CD4-positive, alpha-beta memory T cell (primary cell): ENCODE measurements at regions not wholly inside any gene's neighbourhood (a gene's known extent, or its start where the extent isn't known, plus 50 kb on each side); places are given as distances from the start of the nearest gene placed in this dataset.
A peak's percentile ranks its signal among the peaks of the same experiment; 100 is the strongest.

Experiments used
- CTCF ChIA-PET: fragments of 350-600 bp; sonication (Branson Sonifier 250); formaldehyde crosslinking; loops from one replicate; lab custom pipeline; 2021; ENCODE audit warnings: inconsistent platforms; ENCODE audit not compliant: partially characterized antibody; lab: Charles Lee
- POLR2A ChIA-PET: fragments of 350-600 bp; sonication (Branson Sonifier 250); formaldehyde crosslinking; loops from one replicate; lab custom pipeline; 2021; ENCODE audit not compliant: partially characterized antibody; lab: Charles Lee
- DNase-seq, 5 donors: peaks; one replicate each; pipeline versions ENCODE4 v3.0.0 to v3.0.0-alpha.2; 2020 to 2022; ENCODE audit warnings: mixed read lengths in 1 of 5
- H3K27ac ChIP-seq: one replicate; pipeline ENCODE4 v1.7.0; 2013; ENCODE audit warnings: low read depth, low read length
- H3K27me3 ChIP-seq: 2 replicates; pipeline ENCODE4 v1.7.0; 2013; ENCODE audit warnings: mild to moderate bottlenecking, low read length, moderate library complexity; ENCODE audit not compliant: insufficient read depth
- H3K36me3 ChIP-seq: 2 replicates; pipeline ENCODE4 v1.7.0; 2013; ENCODE audit warnings: mild to moderate bottlenecking, low read length, moderate library complexity; ENCODE audit not compliant: insufficient read depth
- H3K4me1 ChIP-seq: 2 replicates; pipeline ENCODE4 v1.7.0; 2013; ENCODE audit warnings: mild to moderate bottlenecking, low read length, moderate library complexity; ENCODE audit not compliant: insufficient read depth
- H3K4me3 ChIP-seq, 2 donors: one replicate each; pipeline ENCODE4 v1.7.0; 2013; ENCODE audit warnings: low read length in 2 of 2, mild to moderate bottlenecking in 1 of 2
- H3K9me3 ChIP-seq, 2 donors: one replicate each; pipeline ENCODE4 v1.7.0; 2013; ENCODE audit warnings: low read length in 2 of 2, control low read depth in 1 of 2; ENCODE audit not compliant: control insufficient read depth in 1 of 2
- H3K27ac Mint-ChIP-seq, 7 donors: one replicate each; pipeline ENCODE4 v1.8.0; 2020 to 2021; ENCODE audit warnings: mixed read lengths in 7 of 7, mild to moderate bottlenecking in 6 of 7, inconsistent platforms in 3 of 7, moderate library complexity in 3 of 7
- H3K27me3 Mint-ChIP-seq, 2 donors: one replicate each; pipeline ENCODE4 v1.8.0; 2020 to 2021; ENCODE audit warnings: mixed read lengths in 2 of 2
- H3K36me3 Mint-ChIP-seq, 2 donors: one replicate each; pipeline ENCODE4 v1.8.0; 2020 to 2021; ENCODE audit warnings: mixed read lengths in 2 of 2, inconsistent platforms in 1 of 2, mild to moderate bottlenecking in 1 of 2
- H3K4me1 Mint-ChIP-seq, 4 donors: one replicate each; pipeline ENCODE4 v1.8.0; 2020 to 2021; ENCODE audit warnings: mixed read lengths in 4 of 4, mild to moderate bottlenecking in 1 of 4
- H3K4me3 Mint-ChIP-seq, 8 donors: one replicate each; pipeline ENCODE4 v1.8.0; 2020 to 2021; ENCODE audit warnings: mixed read lengths in 8 of 8, mild to moderate bottlenecking in 7 of 8, moderate library complexity in 6 of 8, inconsistent platforms in 3 of 8
- H3K9me3 Mint-ChIP-seq, 8 donors: one replicate each; pipeline ENCODE4 v1.8.0; 2020 to 2021; ENCODE audit warnings: mixed read lengths in 8 of 8, mild to moderate bottlenecking in 5 of 8, inconsistent platforms in 3 of 8, moderate library complexity in 1 of 8
- intact Hi-C: fragments of 100-400 bp; cut with micrococcal nuclease; formaldehyde crosslinking; loops from one replicate; pipeline ENCODE4 v1.15.1; 2023

DNA sequence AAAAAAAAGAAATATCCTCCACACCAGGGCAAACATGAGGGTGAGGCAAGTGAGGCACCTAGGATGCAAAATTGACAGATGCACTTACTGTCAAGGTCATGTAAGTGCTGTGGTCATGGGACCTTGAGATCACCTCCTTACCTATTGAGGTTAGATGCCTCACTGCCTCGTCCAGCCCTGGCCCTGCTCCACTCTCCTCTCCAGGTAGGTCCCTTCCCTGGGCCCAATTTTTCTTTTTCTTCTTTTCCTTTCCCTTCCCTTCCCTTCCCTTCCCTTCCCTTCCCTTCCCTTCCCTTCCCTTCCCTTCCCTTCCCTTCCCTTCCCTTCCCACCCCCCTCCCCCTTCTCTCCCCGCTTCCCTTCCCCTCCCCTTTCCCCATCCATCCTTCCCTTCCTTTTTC lies 71.1 kb upstream of the DLG1 start:
- no peaks in the 10 kb centered on the region for H3K9me3 Mint-ChIP-seq
- POLR2A ChIA-PET = no interaction called here
- H3K27ac Mint-ChIP-seq = no peak overlapping the region
- H3K36me3 Mint-ChIP-seq = no peaks in the 10 kb centered on the region
- Histone ChIP-seq H3K4me1 (no peaks in the 10 kb centered on the region), H3K27me3 (peaks cover 4% of the 10 kb centered on the region), H3K9me3 (no peaks in the 10 kb centered on the region), H3K27ac (no peak overlapping the region), H3K36me3 (no peaks in the 10 kb centered on the region), H3K4me3 (no peak overlapping the region)
- CTCF ChIA-PET = no interaction called here
- intact Hi-C loops = no loop called here
- no peaks in the 10 kb centered on the region for H3K4me1 Mint-ChIP-seq
- no peak overlapping the region for H3K4me3 Mint-ChIP-seq
- H3K27me3 Mint-ChIP-seq = peaks cover 8 to 11% of the 10 kb centered on the region in 2 donors
- no peak for DNase-seq

DNA sequence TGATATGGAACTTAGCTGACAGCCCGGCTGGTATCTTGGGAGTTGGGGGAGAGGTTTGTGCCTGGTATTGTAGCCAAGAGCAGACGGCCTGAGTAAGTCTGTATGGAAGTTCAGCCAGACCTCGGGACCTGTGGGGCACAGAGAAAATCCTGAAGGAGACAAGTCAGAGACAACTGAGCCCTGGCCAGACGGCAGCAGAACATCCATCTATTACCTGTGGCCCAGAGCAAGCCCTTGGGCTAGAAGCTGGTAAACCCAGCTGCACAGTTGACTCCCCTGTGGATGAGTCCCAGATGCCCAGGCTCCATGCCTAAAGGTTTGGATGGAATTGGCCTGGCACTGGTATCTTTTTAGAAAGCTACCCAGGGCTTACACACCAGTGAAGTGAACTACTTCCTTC lies 70.4 kb upstream of the DLG1 start:
- DNase-seq = no peak
- intact Hi-C loops = no loop called here
- Histone ChIP-seq H3K27ac (no peak overlapping the region), H3K27me3 (peaks cover 4% of the 10 kb centered on the region), H3K4me1 (no peaks in the 10 kb centered on the region), H3K9me3 (no peaks in the 10 kb centered on the region), H3K4me3 (no peak overlapping the region), H3K36me3 (no peaks in the 10 kb centered on the region)
- no peaks in the 10 kb centered on the region for H3K36me3 Mint-ChIP-seq
- ChIA-PET CTCF (no interaction called here), POLR2A (no interaction called here)
- no peaks in the 10 kb centered on the region for H3K9me3 Mint-ChIP-seq
- no peak overlapping the region for H3K4me3 Mint-ChIP-seq
- no peaks in the 10 kb centered on the region for H3K4me1 Mint-ChIP-seq
- H3K27me3 Mint-ChIP-seq = peaks cover 8 to 11% of the 10 kb centered on the region in 2 donors
- H3K27ac Mint-ChIP-seq = peak overlapping the region in 1 of 7 donors; percentile 43

DNA sequence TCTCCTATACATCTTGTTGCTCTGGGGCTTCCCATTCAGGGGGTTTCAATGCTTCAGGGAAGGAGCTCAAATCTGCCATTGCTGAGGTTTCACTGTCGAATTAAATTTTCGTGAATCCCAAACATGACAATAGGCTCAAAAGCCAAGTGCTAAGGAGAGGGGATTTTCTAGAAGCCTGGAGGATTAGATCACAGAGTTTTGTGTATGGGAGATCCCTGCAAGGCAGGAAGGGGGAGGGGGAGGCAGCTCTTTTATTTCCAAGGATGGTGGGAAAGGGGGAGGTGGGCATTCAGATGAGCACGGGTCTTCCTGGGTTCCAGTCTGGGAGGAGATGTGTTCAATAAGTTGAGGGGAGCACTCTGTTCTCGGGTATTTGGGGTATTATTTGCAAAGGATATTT lies 69.9 kb upstream of the DLG1 start:
- H3K27ac ChIP-seq = no peak overlapping the region
- H3K9me3 ChIP-seq = no peaks in the 10 kb centered on the region
- no peak overlapping the region for H3K27ac Mint-ChIP-seq
- H3K9me3 Mint-ChIP-seq = no peaks in the 10 kb centered on the region
- H3K4me1 Mint-ChIP-seq = no peaks in the 10 kb centered on the region
- no peaks in the 10 kb centered on the region for H3K4me1 ChIP-seq
- no peaks in the 10 kb centered on the region for H3K36me3 Mint-ChIP-seq
- peaks cover 4% of the 10 kb centered on the region for H3K27me3 ChIP-seq
- ChIA-PET POLR2A (no interaction called here), CTCF (no interaction called here)
- intact Hi-C loops = no loop called here
- no peak for DNase-seq
- peaks cover 8 to 11% of the 10 kb centered on the region in 2 donors for H3K27me3 Mint-ChIP-seq
- no peak overlapping the region for H3K4me3 ChIP-seq
- no peaks in the 10 kb centered on the region for H3K36me3 ChIP-seq
- H3K4me3 Mint-ChIP-seq = no peak overlapping the region

DNA sequence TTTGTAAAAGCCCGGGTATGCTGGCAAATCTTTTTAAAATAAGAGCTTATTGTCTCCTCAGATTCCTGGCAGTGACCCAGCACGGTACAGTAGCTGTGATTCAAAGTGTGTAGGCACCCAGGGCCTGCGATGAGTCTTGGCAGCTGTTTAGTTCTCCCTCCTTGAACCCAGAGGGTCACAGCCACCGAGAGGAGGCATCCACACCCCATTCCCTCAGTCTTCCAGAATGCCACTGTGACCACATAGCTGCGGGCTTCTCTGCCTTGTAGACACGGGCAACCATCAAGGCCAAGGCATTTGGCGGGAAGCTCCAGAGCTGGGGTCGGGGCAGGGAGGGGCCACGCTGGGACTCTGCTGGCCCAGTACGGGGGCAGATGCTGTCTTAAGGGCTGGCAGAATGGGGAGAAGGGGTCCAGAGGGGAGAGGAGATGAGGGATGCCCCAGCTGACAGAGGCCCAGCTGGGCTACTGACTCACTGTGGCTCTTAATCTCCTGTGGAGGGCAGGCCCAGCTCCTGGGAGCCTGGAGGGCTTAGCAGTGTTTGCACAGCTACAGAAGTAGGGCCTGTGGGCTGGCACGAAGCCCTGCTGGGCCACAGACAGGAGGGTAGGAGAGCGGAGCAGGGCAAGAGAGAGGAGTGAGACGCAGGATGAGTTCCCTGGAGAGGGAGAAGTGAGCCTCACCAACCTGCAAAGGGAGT lies 68.8 kb upstream of the DLG1 start:
- no peaks in the 10 kb centered on the region for H3K4me1 ChIP-seq
- H3K9me3 Mint-ChIP-seq = no peaks in the 10 kb centered on the region
- intact Hi-C loops = no loop called here
- no peaks in the 10 kb centered on the region for H3K4me1 Mint-ChIP-seq
- H3K4me3 Mint-ChIP-seq = no peak overlapping the region
- no peak overlapping the region for H3K27ac Mint-ChIP-seq
- no peaks in the 10 kb centered on the region for H3K9me3 ChIP-seq
- H3K27me3 ChIP-seq = peaks cover 4% of the 10 kb centered on the region
- H3K27ac ChIP-seq = no peak overlapping the region
- peaks cover 8 to 10% of the 10 kb centered on the region in 2 donors for H3K27me3 Mint-ChIP-seq
- POLR2A ChIA-PET = no interaction called here
- no peaks in the 10 kb centered on the region for H3K36me3 ChIP-seq
- H3K36me3 Mint-ChIP-seq = no peaks in the 10 kb centered on the region
- no peak overlapping the region for H3K4me3 ChIP-seq
- DNase-seq = no peak
- CTCF ChIA-PET = interaction anchor here (1.1 to 1.4 kb wide), 2 partner anchors 10 to 100 kb away, joined by 3 to 4 read pairs; no protein-coding TSS in a partner anchor

DNA sequence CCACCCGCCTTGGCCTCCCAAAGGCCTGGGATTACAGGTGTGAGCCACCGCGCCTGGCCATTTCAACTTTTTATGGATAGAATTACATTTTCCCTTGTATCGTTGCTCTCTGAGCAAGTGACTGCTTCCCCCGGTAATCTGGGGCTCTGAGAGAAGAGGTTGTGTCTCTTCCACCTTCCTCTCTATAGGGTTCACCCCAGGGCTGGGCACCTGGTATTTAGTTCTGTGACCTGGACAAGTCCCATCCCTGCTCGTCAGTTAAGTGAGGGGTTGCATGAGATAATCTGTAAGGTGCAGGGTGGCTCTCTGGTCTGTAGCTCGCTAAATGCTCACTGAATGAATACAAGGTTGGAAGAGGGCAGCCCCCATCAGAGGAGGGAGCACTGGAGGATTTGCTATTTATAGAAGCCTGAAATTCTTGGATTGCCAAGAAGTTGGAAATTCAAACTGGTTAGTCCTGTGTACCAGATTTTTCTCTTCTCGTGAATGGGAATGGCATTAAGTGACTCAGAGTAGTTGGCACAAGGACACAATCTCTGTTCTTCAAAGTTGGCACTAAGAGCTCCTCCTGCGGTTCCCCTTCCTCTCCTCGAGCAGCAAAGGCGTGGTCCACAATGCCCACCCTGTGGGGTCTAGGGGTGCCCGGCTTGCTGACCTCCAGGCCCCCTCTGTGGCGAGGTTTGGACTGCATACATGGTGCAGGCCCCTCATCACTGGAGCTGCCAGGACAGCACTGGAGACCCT lies 68.1 kb upstream of the DLG1 start:
- no peaks in the 10 kb centered on the region for H3K4me1 Mint-ChIP-seq
- CTCF ChIA-PET = interaction anchor here (1.1 to 1.4 kb wide), 2 partner anchors 11 to 99 kb away, joined by 3 to 4 read pairs; no protein-coding TSS in a partner anchor

DNA sequence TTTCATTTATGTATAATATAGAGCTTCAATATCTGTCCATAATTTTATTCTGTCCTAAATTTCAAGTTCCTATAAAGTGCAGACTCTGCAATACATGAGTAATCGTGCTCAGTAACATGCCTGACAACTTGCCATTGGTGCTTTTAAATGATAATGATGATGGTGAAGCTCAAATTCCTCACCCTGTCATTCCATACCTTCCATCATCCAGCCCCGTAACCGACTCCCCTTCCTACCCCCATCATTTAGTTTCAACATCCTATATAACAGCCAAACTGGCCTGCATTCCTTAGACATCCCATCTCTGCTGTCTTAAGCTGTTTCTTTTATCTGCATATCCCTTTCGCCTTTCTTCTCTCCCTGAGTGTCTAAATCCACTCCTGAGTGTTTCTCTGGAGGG lies 67.2 kb upstream of the DLG1 start:
- Histone ChIP-seq H3K36me3 (no peaks in the 10 kb centered on the region), H3K27ac (no peak overlapping the region), H3K9me3 (no peaks in the 10 kb centered on the region), H3K4me3 (no peak overlapping the region), H3K4me1 (no peaks in the 10 kb centered on the region), H3K27me3 (peaks cover 4% of the 10 kb centered on the region)
- H3K27me3 Mint-ChIP-seq = peaks cover 8 to 10% of the 10 kb centered on the region in 2 donors
- H3K4me3 Mint-ChIP-seq = no peak overlapping the region
- CTCF ChIA-PET = interaction anchor here (1.1 to 1.9 kb wide), 2 partner anchors 9 to 10 kb away, joined by 3 to 4 read pairs; no protein-coding TSS in a partner anchor
- POLR2A ChIA-PET = no interaction called here
- intact Hi-C loops = no loop called here
- no peak for DNase-seq
- H3K27ac Mint-ChIP-seq = no peak overlapping the region
- no peaks in the 10 kb centered on the region for H3K4me1 Mint-ChIP-seq
- peaks cover 0 to 2% of the 10 kb centered on the region in 2 donors for H3K36me3 Mint-ChIP-seq
- peaks cover 0 to 11% (median 7%) of the 10 kb centered on the region in 8 donors for H3K9me3 Mint-ChIP-seq

More for the DNA sequence above, 68.1 kb upstream of the DLG1 start:
- intact Hi-C loops = no loop called here
- no peak overlapping the region for H3K27ac ChIP-seq
- no peak overlapping the region for H3K4me3 ChIP-seq
- H3K27me3 Mint-ChIP-seq = peaks cover 8 to 10% of the 10 kb centered on the region in 2 donors
- peaks cover 0 to 2% (median 0%) of the 10 kb centered on the region in 8 donors for H3K9me3 Mint-ChIP-seq
- no peak overlapping the region for H3K4me3 Mint-ChIP-seq
- no peak overlapping the region for H3K27ac Mint-ChIP-seq
- H3K4me1 ChIP-seq = no peaks in the 10 kb centered on the region
- no peaks in the 10 kb centered on the region for H3K36me3 ChIP-seq
- H3K27me3 ChIP-seq = peaks cover 4% of the 10 kb centered on the region
- no peak for DNase-seq
- POLR2A ChIA-PET = no interaction called here
- H3K9me3 ChIP-seq = no peaks in the 10 kb centered on the region
- no peaks in the 10 kb centered on the region for H3K36me3 Mint-ChIP-seq

DNA sequence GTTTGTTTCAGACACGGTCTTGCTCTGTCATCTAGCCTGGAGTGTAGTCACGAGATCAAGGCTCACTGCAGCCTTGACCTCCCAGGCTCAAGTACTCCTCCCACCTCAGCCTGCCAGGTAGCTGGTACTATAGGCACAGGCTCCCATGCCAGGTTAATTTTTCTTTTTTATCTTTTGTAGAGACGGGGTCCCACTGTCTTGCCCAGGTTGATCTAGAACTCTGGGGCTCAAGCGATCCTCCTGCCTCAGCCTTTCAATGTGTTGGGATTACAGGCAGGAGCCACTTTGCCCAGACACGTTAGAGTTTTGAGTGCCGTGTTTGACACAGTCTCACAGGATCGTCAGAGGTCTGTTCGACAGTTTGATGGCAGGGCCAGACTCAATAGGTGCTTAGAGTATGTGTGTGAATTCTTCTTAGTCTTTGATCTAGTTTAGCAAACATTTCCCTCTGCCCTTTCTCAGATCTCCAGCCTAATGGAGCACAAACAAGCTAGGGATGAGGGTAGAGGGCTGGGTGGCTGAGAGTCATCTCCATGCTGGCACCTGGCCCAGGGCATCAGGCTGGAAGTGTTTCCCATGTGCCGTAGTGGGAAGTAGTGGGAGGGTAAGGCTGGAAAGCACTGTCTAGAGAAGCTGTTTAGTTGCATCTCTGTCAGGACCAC lies 66.1 kb upstream of the DLG1 start:
- Histone ChIP-seq H3K4me3 (no peak overlapping the region), H3K27ac (no peak overlapping the region), H3K27me3 (peaks cover 4% of the 10 kb centered on the region), H3K4me1 (no peaks in the 10 kb centered on the region), H3K9me3 (no peaks in the 10 kb centered on the region), H3K36me3 (no peaks in the 10 kb centered on the region)
- Mint-ChIP-seq H3K9me3 (peaks cover 0 to 20% (median 17%) of the 10 kb centered on the region in 8 donors), H3K36me3 (peaks cover 0 to 2% of the 10 kb centered on the region in 2 donors), H3K4me3 (no peak overlapping the region), H3K4me1 (no peaks in the 10 kb centered on the region), H3K27me3 (peaks cover 10 to 13% of the 10 kb centered on the region in 2 donors), H3K27ac (no peak overlapping the region)
- CTCF ChIA-PET = interaction anchor here (1.1 to 1.9 kb wide), 2 partner anchors 9 to 10 kb away, joined by 3 to 4 read pairs; no protein-coding TSS in a partner anchor
- POLR2A ChIA-PET = no interaction called here
- no peak for DNase-seq
- intact Hi-C loops = no loop called here
